ENCODE measurements at regions not wholly inside any gene's neighbourhood (a gene's known extent, or its start where the extent isn't known, plus 50 kb on each side); places are given as distances from the start of the nearest gene placed in this dataset.

DNA sequence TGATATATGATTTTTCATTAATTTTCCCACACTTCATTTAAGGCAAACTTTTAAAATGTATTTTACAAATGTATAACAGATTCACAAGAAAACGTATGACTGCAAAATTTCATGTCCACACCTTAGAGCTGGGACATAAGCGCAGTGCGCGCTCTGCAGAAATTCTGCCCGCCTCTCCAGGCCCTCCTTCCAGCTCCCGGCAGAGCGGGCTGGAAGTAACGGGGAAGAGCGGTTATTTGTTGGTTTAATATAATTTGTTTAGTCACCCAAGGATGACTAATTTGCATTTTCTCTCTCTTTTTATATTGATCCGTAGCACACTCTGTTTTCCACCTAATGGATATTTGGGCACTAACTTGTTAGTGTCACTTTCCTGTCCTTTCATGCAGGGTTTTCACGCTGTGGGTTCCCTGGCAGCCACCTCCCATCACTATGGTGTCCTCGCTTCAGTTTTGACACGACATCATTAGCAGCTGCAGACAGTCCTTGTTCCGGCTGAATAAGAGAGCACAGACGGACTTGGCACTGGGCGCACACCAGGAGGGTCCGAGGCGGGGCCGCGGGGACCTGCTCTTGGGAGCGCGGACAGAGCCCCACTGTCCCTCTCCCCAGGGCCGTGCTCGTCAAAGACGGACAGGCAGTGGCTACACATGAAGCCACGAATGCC is 129.2 kb upstream of the SEC61G start:
- FAIRE-seq: no peak
- DNase-seq (ENCODE audit: extremely low spot score, insufficient read length, low read depth): no peak

DNA sequence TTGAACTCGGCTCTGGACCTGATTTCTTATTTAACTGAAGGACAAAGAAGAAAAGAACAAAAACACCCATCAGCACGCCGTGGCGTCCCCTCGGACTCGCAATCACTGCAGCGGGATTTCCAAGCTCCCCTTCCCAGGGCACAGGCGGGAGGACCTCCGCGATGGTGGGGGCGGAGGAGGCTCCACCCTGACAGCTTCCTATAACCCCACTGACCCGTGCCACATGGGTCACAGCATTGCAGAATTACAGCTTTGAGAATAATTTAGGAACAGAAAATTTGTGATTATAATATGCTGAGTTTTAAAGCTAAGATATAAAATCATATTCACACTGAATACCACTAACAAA is 129.7 kb upstream of the SEC61G start:
- no peak for FAIRE-seq
- no peak for DNase-seq (ENCODE audit: extremely low spot score, insufficient read length, low read depth)

DNA sequence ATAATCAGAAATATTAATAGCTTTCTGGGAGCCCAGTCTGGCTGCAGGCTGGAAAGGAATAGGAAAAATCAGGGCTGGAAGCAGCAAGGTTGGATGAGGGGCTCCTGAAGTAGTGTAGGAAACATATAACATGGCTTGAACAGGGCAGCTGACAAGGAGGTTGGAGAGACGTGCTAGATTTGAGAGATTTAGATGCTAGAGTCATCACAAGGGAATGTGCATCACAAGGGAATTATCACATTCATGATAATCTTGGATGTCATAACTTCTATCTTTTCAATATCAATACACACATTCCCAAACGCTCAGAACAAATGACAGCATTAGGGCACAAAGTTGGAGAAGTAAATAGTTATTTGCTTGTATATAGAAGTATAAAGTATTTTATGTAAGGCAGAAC is 120.9 kb upstream of the EGFR start:
- DNase-seq (ENCODE audit: extremely low spot score, insufficient read length, low read depth) (no peak), FAIRE-seq (no peak)

DNA sequence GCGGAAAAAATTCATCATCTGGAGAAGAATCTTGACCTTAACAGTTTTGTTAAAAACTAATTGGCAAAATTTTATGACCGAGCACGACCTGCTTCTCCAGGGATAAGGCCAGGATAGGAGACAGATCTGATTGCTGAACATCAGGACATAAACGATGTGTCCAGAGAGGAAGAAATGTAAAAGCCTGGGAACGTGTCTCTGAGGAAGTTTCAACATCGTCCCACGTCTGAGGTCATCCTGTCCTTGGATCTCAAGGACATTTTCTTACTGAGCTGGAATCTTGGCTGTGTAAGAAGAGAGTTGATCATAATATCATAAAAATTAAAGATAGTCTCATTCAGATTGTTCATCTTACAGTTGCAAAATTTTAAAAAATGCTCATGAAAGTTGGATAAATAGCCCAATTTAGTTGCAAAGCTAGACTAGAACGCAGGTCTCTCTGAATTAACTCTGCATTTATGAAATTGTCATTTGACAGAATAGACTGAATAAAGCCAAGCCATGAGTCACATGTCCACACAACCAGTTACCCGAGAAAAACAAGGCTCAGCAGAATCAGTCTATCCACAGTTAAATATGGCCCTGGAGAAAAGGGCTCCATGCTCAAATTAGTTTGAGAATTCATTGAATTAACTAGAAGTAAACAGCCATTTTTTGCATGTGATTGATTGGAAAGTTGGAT is 120.0 kb upstream of the EGFR start:
- FAIRE-seq: no peak
- no peak for DNase-seq (ENCODE audit: extremely low spot score, insufficient read length, low read depth)

DNA sequence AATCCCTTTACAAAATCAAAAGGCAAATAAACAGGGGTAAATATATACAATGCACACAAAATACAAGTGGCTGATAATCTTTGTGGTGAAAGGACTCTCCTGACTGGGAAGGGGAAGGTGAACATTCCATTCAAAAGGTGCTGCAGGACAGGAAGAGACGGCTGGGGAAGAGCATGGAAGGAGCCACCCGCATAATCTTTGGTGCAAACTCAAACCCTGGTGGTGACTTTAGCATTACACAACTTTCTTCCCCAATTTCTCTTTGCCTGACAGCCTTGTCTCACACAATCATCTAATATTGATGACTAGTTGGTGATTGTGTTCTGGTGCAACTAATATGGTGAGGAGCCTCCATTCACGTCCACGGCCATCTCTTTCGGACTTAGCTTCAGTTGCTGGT is 117.0 kb upstream of the EGFR start:
- FAIRE-seq (no peak), DNase-seq (ENCODE audit: extremely low spot score, insufficient read length, low read depth) (no peak)

DNA sequence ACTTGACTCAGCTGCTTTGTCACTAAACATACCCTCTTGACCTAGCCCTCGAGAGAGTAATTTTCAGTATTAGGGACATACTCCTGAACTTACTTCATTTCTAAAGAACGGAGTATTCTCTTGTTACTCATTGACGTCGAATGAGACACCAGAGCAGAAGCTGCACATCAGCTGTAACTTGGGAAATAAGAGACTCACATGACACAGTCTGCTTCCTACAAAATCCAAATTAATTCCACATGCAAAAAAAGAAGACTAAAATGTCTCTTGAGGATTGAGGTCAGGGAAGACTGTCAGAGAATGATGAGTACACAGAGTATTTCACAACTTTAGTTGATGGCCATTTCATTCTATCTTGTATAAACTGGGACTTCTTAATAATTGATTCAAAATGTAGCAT is 114.7 kb upstream of the EGFR start:
- no peak for DNase-seq (ENCODE audit: extremely low spot score, insufficient read length, low read depth)

DNA sequence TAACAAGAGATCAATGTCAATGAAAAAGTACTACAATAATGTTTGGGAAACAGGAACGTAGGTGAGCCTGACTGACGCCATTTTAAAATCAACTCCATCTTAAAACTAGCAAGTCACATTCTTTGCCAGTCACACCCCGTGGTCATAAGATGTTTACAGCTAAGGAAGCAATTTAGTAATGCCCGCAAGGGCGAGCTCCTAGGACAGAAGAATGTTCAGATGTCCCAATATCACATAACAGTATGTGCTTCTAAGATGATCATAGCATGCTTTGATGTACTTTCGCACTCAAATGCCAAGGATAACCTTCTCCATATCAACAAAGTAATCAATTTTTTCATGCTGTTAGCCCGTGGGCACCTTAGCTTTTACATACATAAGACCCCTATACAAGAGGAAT is 113.8 kb upstream of the EGFR start:
- FAIRE-seq (no peak), DNase-seq (ENCODE audit: extremely low spot score, insufficient read length, low read depth) (no peak)

More for the DNA sequence above, 114.7 kb upstream of the EGFR start:
- FAIRE-seq: no peak

DNA sequence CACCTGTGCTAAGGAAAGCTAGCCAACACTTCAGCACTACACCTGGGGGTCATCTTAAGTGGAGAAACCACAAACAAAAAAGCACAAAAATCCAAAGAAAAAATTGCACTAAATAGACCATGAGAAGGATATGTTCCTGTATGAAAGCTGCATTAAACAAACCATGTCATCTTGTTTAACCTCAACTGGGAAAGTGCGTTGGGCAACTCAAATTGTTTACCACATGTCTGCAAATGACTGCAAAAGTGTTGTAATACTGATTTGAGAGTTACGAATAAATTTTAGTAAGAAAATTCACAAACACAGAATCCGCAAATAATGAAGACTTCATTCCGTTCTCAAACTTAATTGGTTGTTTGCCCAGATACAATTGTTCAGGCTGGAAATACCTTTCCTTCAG is 111.9 kb upstream of the EGFR start:
- FAIRE-seq (no peak), DNase-seq (ENCODE audit: extremely low spot score, insufficient read length, low read depth) (no peak)

DNA sequence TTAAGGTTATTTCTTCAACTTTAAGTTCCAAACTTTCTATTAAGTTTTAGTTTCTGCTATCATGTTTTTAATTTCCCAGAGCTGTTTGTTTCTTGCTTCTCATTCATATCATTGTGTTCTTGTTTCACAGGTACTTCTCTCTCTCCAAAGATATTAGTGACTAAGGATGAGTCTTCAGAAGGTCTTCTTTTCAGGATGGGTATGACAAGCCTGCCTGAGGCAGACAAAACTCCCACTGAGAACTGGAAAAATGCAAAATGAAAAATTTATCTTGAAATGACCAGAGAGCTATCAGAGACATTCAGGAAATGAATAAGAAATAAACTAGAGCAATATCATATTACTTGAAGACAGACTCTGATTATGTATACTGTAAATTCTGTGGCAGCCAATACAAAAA is 110.8 kb upstream of the EGFR start:
- DNase-seq (ENCODE audit: extremely low spot score, insufficient read length, low read depth) (no peak), FAIRE-seq (no peak)

DNA sequence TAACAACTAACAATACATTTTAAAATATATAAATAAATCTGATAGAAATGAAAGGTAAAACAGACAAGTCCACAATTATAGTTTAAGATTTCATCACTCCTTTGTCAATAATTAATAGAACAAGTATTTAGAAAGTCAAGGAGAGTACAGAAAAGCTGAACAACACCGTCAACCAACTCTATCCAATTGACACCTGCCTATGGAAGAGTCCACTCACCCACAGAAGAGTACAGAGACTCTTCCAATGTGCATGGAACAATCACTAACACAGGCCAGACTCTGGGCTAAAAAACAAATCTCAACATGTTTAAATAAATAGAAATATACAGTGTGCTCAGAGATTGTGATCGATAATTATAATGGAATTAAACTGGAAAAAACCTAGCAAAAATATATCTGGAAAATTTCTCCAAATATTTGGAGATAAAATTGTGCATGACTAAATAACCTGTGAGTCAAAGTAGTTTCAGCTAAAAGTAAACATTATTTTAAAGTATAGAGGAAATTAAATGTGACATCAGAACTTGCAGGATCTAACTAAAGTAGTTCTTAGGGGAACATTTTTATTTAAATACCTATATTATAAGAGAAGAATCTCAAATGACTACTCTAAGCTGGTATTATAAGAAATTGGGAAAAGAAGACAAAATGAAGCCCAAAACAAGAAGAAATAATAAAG is 109.9 kb upstream of the EGFR start:
- DNase-seq (ENCODE audit: extremely low spot score, insufficient read length, low read depth): no peak
- no peak for FAIRE-seq

DNA sequence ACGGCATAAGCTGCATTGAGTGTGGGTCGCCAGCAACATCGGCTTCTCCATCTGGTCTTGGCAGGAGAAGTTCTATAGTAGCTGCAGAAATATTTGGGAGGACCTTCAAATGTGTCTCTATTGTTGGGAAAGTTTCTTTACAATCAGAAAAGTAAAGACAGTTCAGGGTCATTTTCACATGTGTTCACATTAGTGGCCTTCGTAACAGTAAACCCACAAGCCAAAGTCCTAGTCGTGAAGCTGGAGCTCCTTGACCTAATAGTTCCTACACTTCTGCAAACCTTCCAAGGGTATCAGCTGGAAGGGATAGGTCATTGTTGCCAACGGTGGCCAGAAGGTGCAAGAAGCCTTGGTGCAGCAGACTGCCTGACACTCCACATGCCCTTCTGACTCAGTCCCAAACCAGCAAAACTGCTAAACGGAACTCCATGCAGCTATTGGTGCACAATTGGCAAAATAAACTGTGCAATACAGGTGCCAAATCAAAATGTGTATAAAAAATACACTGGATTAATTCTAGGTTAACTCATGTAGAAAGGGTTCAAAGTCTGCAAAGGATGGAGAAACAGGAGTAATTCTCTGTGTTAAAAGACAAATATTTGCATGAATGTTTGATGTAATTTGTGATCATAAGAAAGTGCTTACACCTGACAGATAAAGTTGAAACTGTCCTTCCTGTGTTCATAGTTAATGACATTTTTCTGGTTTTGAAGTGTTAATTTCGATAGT is 102.8 kb upstream of the EGFR start:
- DNase-seq (ENCODE audit: extremely low spot score, insufficient read length, low read depth): no peak
- FAIRE-seq: no peak

DNA sequence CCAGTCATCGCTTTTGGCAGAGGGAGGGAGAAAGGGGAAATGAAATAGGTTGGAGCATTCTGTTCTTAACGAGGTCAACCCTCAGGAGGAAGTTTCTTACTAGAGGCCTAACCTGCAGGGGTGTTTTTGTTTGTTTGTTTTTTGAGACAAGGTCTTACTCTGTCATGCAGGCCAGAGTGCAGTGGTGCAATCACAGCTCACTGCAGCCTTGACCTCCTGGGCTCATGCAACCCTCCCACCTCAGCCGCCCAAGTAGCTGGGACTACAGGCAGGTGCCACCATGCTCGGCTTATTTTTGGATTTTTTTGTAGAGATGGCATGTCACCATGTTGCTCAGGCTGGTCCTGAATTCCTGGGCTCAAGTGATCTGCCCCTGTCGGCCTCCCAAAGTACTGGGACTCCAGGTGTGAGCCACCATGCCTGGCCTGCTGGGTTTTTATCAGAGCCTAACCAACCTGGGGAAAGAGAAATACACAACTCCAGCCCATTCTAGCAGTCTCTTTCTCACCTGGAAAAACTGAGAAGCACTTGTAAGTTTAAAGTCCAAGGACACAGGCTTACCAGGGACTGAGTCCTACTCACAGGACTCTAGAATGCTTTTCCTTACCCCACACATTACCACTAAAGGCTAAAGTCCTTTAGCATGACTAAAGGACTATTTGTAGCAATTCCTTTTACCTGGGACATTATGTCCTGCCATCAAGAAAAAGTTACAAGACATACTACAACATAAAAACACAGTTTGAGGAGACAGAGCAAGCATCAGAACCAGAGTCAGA is 101.0 kb upstream of the EGFR start:
- DNase-seq (ENCODE audit: extremely low spot score, insufficient read length, low read depth) (no peak), FAIRE-seq (no peak)

DNA sequence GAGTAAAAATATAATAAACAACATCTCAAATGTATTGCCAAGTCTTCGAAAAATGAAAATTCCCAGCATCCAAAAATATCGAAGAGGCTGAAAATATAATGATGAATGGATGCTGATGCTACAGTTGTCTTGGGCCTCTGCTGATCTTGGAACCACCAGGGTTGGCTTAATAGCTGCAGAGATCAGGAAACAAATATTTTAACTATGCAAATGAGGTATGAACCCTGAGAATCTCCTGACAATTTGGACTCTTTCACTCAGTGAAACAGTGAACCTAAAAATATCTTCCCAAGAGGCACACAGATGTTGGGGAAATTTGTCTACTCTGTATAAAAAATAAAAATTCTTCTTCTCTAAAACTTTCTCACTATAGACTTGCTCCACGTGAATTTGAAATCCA is 97.7 kb upstream of the EGFR start:
- DNase-seq (ENCODE audit: extremely low spot score, insufficient read length, low read depth) (no peak), FAIRE-seq (no peak)

DNA sequence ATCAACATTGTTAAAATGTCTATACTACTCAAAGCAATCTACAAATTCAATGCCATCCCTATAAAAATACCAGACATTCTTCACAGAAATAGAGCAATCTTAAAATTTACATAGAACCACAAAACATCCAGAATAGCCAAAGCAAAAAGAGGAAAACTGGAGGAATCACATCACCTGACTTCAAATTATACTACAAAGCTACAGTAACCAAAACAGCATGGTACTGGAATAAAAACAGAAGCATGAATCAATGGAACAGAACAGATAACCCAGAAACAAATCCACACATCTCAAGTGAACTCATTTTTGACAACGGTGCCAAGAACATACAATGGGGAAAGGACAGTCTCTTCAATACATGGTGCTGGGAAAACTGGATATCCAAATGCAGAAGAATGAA is 87.3 kb upstream of the EGFR start:
- no peak for DNase-seq (ENCODE audit: extremely low spot score, insufficient read length, low read depth)
- no peak for FAIRE-seq

DNA sequence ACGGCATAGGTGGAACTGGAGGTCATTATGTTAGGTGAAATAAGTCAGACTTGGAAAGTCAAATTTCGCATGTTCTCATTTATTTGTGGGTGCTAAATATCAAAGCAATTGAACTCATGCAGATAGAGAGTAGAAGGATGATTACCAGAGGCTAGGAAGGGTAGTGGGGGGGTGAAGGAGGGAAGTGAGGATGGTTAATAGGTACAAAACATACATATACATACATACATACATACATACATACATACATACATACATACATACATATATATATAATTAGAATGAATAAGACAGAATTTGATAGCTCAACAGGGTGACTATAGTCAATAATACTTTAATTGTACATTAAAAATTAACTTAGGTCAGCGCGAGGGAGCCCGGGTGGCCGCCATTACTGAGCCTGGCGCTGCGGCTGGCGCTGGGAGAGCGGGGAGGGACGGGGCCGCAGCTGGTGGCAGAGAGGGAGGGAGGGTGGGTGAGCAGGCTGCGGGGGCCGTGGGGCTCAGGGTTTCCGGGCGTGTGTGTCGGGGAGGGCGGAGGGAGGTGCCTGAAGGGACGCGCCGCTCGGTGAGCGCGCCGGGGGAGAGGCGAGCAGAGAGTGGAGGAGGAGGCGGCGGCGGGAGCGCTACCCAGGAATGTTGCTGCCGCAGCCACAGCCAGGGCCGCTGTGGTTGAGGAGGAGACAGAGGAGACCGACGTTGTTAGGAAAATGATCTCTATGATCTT is 85.8 kb upstream of the EGFR start:
- FAIRE-seq (no peak), DNase-seq (ENCODE audit: extremely low spot score, insufficient read length, low read depth) (no peak)

DNA sequence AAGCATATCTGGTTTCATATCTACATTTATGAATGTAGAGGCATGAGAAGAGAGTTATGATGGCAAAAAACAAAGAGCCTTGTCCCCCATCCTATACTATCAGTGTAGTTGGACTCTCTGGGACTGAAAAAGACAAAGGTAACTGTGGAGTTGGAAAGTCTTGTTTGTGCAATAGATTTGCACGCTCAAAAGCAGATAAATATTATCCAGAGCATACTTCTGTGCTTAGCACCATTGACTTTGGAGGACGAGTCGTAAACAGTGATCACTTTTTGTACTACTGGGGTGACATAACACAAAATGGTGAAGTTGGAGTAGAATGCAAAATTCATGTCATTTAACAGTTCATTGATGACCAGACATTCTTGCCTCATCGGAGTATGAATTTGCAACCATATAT is 85.2 kb upstream of the EGFR start:
- no peak for FAIRE-seq

DNA sequence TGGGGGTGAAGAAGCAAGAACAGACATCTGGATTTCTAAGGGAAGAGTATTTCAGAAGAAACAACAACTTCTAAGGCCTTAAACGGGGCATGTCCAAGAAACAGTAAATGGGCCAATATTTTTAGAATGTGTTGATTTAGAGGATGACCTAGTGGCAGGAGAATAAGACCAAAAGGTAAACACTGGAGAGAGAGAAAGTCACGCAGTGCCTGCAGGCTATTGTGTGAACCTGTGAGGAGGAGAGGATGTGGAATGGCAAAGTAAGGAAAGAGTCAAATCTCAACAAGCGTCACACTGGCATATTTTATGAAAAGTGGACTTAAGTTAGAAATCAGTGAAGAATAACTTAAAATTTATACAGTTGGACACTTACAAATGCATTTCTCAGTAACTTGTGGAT is 78.1 kb upstream of the EGFR start:
- DNase-seq (ENCODE audit: extremely low spot score, insufficient read length, low read depth) (no peak), FAIRE-seq (no peak)

More for the DNA sequence above, 85.2 kb upstream of the EGFR start:
- no peak for DNase-seq (ENCODE audit: extremely low spot score, insufficient read length, low read depth)

DNA sequence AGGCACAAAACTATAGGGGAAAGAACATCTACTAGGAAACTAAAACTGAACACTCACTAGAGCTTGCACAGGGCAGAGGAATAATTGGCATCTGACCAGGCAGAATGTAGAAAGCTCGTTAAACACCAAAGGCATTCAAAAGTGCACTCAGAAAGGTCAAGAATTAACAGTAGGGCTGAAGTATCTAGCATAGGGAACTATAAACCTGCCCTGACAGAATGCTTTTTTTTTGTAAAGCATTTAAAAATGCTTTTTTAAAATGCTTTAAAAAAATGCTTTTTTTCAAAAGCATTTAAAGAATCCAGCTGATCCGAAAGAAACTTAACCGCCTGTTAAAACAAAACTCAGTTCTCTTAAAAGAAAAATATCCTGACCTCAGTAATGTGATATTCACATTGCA is 74.6 kb upstream of the EGFR start:
- FAIRE-seq: no peak
- DNase-seq (ENCODE audit: extremely low spot score, insufficient read length, low read depth): no peak

DNA sequence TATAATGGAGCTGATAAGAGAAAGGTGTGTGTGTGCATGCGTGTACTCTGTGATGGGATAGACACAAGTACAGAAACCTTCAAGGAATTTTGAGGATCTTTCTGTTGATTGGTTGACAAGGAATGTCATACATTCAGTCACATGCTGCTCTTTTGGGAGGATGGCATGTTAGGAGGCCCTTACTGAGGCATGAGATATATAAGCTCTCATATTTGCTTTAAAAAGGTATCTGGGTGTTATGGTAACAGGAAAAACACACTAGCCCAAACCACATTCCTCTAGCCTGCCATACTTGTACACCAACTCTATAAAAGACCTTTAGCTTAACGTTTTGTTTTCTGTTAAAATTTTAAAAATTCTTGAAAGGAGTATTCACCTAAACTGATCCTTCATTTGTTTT is 72.5 kb upstream of the EGFR start:
- FAIRE-seq: no peak
- DNase-seq (ENCODE audit: extremely low spot score, insufficient read length, low read depth): no peak

DNA sequence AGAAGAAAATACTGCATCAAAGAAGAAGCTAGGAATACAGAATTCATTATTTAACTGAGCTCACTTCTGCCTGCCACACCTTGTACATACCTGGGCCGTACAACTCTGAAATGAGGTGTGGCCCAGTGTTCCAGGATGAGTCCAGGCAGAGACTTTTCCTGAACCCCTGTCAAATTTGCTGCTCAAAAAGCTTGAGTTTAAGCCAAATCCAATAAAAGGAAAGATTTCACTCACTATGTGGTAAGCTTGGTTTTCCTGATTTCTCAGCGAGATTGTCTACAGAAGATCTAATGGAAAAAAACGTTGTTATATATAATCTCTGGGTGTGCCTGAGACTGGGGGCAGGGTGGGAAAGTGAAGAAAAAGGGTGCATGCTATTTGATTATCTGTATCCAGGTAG is 72.1 kb upstream of the EGFR start:
- DNase-seq (ENCODE audit: extremely low spot score, insufficient read length, low read depth) (no peak), FAIRE-seq (no peak)

All from GM18507 (cell line).